ENCODE measurements at regions not wholly inside any gene's neighbourhood (a gene's known extent, or its start where the extent isn't known, plus 50 kb on each side); places are given as distances from the start of the nearest gene placed in this dataset.
"Not testable (repeated sequence)": the region's sequence is repeated elsewhere in the genome, so short reads cannot be mapped to it uniquely, and the experiment has no call there.

DNA sequence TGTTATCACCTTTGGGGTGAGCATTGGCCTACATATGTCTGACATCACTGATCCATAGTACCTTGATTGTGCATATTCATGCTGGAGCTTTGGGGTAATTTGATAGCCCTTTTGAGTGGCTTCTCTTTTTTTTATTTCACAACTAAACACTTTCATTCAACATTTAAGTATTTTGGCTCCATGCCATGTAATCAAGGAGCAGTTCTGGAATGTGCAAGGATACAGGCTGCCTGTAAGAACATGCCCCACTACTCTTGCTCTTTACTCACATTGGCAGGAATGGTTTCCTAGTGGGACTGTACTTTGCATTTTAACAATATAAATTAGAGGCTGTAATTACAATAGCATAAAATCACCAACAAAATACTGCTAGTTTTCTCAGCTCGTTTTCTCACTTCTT lies 300.7 kb upstream of the SPAG17 start:
- no peak for DNase-seq (ENCODE audit: low read depth)
- TF ChIP-seq, protein P1, sequence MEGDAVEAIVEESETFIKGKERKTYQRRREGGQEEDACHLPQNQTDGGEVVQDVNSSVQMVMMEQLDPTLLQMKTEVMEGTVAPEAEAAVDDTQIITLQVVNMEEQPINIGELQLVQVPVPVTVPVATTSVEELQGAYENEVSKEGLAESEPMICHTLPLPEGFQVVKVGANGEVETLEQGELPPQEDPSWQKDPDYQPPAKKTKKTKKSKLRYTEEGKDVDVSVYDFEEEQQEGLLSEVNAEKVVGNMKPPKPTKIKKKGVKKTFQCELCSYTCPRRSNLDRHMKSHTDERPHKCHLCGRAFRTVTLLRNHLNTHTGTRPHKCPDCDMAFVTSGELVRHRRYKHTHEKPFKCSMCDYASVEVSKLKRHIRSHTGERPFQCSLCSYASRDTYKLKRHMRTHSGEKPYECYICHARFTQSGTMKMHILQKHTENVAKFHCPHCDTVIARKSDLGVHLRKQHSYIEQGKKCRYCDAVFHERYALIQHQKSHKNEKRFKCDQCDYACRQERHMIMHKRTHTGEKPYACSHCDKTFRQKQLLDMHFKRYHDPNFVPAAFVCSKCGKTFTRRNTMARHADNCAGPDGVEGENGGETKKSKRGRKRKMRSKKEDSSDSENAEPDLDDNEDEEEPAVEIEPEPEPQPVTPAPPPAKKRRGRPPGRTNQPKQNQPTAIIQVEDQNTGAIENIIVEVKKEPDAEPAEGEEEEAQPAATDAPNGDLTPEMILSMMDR (IDR thresholded peaks at IDR 0.05; ENCODE audit: insufficient read depth, low read depth, low read length) = no peak
- no peak overlapping the region for H3K4me3 ChIP-seq (ENCODE audit: low read depth, low read length)

DNA sequence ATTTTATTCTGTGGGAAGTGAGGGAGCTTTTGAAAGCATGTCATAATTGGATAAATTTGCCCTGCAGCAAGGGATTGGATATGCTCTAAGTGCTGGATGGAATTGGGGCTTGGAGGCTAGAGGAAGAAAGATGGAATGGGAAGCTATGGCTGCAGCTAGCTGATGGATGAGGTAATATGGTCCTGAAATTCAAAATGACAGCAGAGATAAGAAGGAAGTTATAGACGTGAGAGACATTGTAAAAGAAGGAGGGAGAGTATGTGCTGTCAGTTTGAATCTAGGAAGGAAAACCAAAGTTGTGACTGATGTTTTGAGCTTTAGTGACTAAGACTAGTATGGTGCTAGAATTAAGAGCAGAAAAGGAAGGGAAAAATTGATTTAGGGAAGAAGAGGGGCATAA lies 299.9 kb upstream of the SPAG17 start:
- H3K4me3 ChIP-seq (ENCODE audit: low read depth, low read length) = no peak overlapping the region
- TF ChIP-seq, protein P1 (IDR thresholded peaks at IDR 0.05; ENCODE audit: insufficient read depth, low read depth, low read length) = no peak
- DNase-seq (ENCODE audit: low read depth) = no peak

DNA sequence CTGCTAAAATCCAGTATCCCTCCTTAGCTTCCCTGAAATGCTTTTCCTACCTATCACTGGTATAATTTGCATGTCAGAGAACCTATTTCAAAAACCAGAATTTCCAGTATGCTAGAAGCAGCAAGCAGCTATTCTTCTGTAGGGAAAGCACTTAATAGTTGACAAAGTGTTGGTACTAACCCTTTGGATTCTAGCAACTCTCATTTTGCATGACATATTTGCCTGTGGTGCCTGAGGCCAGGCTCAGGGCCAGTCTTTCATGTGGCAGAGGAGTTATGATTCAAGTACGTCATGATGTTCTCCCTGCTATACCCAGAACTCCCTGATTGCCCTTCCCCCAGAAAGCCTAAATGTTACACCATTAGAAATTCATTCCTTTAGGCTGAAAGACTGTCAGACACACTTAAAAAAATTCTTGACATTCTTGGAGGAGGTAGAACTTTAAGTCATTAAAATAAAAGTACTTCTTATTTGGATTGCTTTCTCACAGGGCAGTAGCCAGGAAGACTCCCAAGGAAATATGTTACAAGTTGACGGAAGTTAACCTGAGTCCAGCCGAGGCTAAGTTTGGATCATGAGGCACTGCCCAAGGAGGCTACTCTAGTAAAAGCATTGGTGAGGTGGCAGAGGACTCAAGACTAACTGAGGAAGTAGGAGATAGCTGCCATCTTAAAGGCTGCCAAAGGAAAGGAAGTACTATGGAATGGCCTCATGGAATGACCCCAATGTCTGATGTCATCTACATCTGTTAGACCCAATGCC lies 298.4 kb upstream of the SPAG17 start:
- H3K4me3 ChIP-seq (ENCODE audit: low read depth, low read length) = no peak overlapping the region
- DNase-seq (ENCODE audit: low read depth) = no peak
- TF ChIP-seq, protein P1 (IDR thresholded peaks at IDR 0.05; ENCODE audit: insufficient read depth, low read depth, low read length) = no peak

DNA sequence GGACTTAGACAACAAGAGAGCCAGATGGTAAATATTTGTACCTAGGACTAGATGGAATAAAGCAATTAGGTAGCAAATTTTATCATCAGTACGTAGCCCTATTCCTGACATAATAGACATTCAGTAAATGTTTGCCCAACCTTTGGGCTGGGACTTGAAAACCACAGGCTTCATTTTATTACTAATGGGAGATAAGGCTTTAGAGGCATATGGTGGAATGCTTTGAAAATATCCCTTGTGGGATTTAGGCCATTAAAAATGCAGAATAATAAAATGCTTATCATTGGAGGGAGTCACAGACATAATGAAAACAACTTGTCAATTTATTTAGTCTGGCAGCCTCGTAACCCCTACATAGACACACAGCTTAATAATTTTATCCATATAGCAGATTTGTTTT lies 296.1 kb upstream of the SPAG17 start:
- DNase-seq (ENCODE audit: low read depth) = no peak
- no peak overlapping the region for H3K4me3 ChIP-seq (ENCODE audit: low read depth, low read length)
- TF ChIP-seq, protein P1 (IDR thresholded peaks at IDR 0.05; ENCODE audit: insufficient read depth, low read depth, low read length) = no peak

DNA sequence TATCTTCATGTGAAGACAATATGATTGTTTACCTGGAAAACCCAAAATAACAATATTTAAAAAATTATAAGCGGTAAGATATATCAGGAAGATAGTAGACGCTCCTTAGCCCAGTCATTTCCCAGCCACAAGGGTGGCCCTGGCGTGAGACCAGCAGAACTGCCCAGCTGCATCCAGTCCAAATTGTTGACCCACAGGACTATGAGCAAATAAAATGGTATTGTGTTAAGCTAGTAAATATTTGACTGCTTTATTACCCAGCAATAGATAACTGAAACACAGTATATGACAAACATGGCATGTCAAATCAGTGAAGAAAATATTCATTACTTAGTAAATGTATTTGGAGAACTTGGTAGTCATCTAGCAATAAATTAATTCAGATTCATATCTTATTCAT lies 294.3 kb upstream of the SPAG17 start:
- TF ChIP-seq, protein P1 (IDR thresholded peaks at IDR 0.05; ENCODE audit: insufficient read depth, low read depth, low read length) = no peak
- H3K4me3 ChIP-seq (ENCODE audit: low read depth, low read length) = no peak overlapping the region
- DNase-seq (ENCODE audit: low read depth) = no peak

DNA sequence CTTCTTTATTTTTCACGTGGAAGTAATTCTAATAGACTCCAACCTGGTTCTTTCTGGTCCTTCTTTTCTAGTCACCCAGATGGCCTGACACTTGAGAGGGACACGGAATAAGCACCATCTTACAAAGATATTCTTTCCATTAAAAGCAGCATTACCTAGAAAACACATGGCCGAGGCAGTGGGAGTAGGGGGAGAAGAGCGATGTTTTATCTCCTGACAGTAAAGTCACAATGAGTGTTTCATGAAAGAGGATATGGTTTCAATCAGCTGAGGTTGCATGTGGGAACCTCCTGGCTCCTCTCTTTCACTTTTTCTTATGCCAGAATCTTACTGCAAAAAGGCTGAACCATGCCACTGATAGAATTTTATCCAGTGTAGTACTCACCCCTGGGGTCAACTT lies 288.8 kb upstream of the SPAG17 start:
- no peak overlapping the region for H3K4me3 ChIP-seq (ENCODE audit: low read depth, low read length)
- DNase-seq (ENCODE audit: low read depth) = no peak
- TF ChIP-seq, protein P1 (IDR thresholded peaks at IDR 0.05; ENCODE audit: insufficient read depth, low read depth, low read length) = no peak

DNA sequence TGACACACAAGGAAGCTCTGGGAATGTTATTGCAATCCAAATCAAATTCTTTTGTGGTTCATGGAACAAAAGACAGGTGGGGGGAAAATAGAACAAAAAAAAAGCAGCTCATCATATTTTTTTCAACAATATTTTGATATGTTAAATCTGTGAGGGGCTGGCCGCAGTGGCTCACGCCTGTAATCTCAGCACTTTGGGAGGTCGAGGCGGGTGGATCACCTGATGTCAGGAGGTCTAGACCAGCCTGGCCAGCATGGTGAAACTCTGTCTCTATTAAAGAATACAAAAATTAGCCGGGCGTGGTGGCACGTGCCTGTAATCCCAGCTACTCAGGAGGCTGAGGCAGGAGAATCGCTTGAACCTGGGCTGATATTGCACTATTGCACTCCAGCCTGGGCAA lies 279.4 kb upstream of the SPAG17 start:
- not testable (repeated sequence) for H3K4me3 ChIP-seq (ENCODE audit: low read depth, low read length); DNase-seq (ENCODE audit: low read depth)

Data from fibroblast of villous mesenchyme (primary cell).